Loucy (cell line): ENCODE measurements at regions not wholly inside any gene's neighbourhood (a gene's known extent, or its start where the extent isn't known, plus 50 kb on each side); places are given as distances from the start of the nearest gene placed in this dataset.

Experiments used
- H2AFZ ChIP-seq: fragments of 200-600 bp; sonication (generic); 2 replicates; pipeline ENCODE4 v1.6.0; 2016; ENCODE audit warnings: antibody characterized with exemption, mild to moderate bottlenecking, low read length, moderate library complexity
- H3F3A ChIP-seq: fragments of 200-600 bp; 2 replicates; pipeline ENCODE4 v1.6.0; 2016; ENCODE audit warnings: antibody characterized with exemption, low read depth, mild to moderate bottlenecking
- H3K27me3 ChIP-seq: fragments of 200-600 bp; sonication (generic); 2 replicates; pipeline ENCODE4 v1.6.1; 2014; ENCODE audit warnings: low read length, mild to moderate bottlenecking; ENCODE audit not compliant: insufficient read depth, poor library complexity, severe bottlenecking
- H3K36me3 ChIP-seq: fragments of 200-600 bp; sonication (generic); 2 replicates; pipeline ENCODE4 v1.6.1; 2016; ENCODE audit warnings: low read length; ENCODE audit not compliant: insufficient read depth
- H3K4me1 ChIP-seq: fragments of 200-600 bp; sonication (generic); 2 replicates; pipeline ENCODE4 v1.5.1; 2014; ENCODE audit warnings: low read length, mild to moderate bottlenecking; ENCODE audit not compliant: insufficient read depth, poor library complexity, severe bottlenecking
- H3K4me2 ChIP-seq: fragments of 200-600 bp; sonication (generic); 2 replicates; pipeline ENCODE4 v1.6.0; 2014; ENCODE audit warnings: antibody characterized with exemption, low read length, low read depth, mild to moderate bottlenecking; ENCODE audit not compliant: poor library complexity, severe bottlenecking
- H3K4me3 ChIP-seq: fragments of 200-600 bp; sonication (generic); 2 replicates; pipeline ENCODE4 v1.5.1; 2014; ENCODE audit warnings: low read length, mild to moderate bottlenecking, mixed read lengths; ENCODE audit not compliant: poor library complexity, severe bottlenecking
- H3K79me2 ChIP-seq: fragments of 200-600 bp; sonication (generic); 2 replicates; pipeline ENCODE4 v1.6.1; 2014; ENCODE audit warnings: low read length; ENCODE audit not compliant: insufficient read depth
- H3K9ac ChIP-seq: fragments of 200-600 bp; sonication (generic); 2 replicates; pipeline ENCODE4 v1.6.0; 2014; ENCODE audit warnings: mild to moderate bottlenecking, low read depth, low read length, moderate library complexity; ENCODE audit not compliant: poor library complexity, severe bottlenecking
- H3K9me2 ChIP-seq: fragments of 200-600 bp; sonication (generic); replicated peaks from 2 replicates; pipeline ENCODE4 v1.6.1; 2016; ENCODE audit warnings: low read depth, low read length, mixed read lengths
- H3K9me3 ChIP-seq: fragments of 200-600 bp; sonication (generic); 2 replicates; pipeline ENCODE4 v1.6.1; 2014; ENCODE audit warnings: mild to moderate bottlenecking, antibody characterized with exemption, low read length, low read depth; ENCODE audit not compliant: insufficient read depth
- H4K20me1 ChIP-seq: fragments of 200-600 bp; sonication (generic); 2 replicates; pipeline ENCODE4 v1.6.0; 2014; ENCODE audit warnings: antibody characterized with exemption, low read length, mild to moderate bottlenecking; ENCODE audit not compliant: insufficient read depth, poor library complexity, severe bottlenecking
- CTCF ChIP-seq: fragments of 200-600 bp; sonication (generic); conservative IDR thresholded peaks from 2 replicates; pipeline ENCODE4 v1.5.1; 2014; ENCODE audit warnings: mild to moderate bottlenecking, antibody characterized with exemption, low read length
- EZH2phosphoT487 ChIP-seq: fragments of 200-600 bp; IDR thresholded peaks from 2 replicates; pipeline ENCODE4 v1.6.1; 2018; ENCODE audit warnings: antibody characterized with exemption, mild to moderate bottlenecking, moderate library complexity, borderline replicate concordance

GRCh38 chr3:22098021-22098420, 347.0 kb upstream of the ZNF385D start:
- H3K36me3 ChIP-seq: no peaks in the 10 kb centered on the region
- no peak overlapping the region for H3K4me3 ChIP-seq
- no peaks in the 10 kb centered on the region for H3K9me2 ChIP-seq
- H3K79me2 ChIP-seq: no peaks in the 10 kb centered on the region
- no peak overlapping the region for H3K9ac ChIP-seq
- H4K20me1 ChIP-seq: no peaks in the 10 kb centered on the region
- no peak for TF ChIP-seq CTCF
- no peak for TF ChIP-seq EZH2phosphoT487
- H2AFZ ChIP-seq: no peak overlapping the region
- H3K4me1 ChIP-seq: no peaks in the 10 kb centered on the region
- H3K4me2 ChIP-seq: no peak overlapping the region
- no peaks in the 10 kb centered on the region for H3K9me3 ChIP-seq
- H3K27me3 ChIP-seq: no peaks in the 10 kb centered on the region
- no peaks in the 10 kb centered on the region for H3F3A ChIP-seq

GRCh38 chr3:22101351-22101750, 350.3 kb upstream of the ZNF385D start:
- Histone ChIP-seq H3K9me3 (no peaks in the 10 kb centered on the region), H3K4me3 (no peak overlapping the region), H3F3A (no peaks in the 10 kb centered on the region), H3K27me3 (no peaks in the 10 kb centered on the region), H3K4me2 (no peak overlapping the region), H4K20me1 (no peaks in the 10 kb centered on the region), H3K4me1 (no peaks in the 10 kb centered on the region), H3K36me3 (no peaks in the 10 kb centered on the region), H3K9me2 (no peaks in the 10 kb centered on the region), H3K79me2 (no peaks in the 10 kb centered on the region), H3K9ac (no peak overlapping the region), H2AFZ (no peak overlapping the region)
- TF ChIP-seq CTCF (no peak), EZH2phosphoT487 (no peak)

- no peaks in the 10 kb centered on the region for H3K4me1 ChIP-seq
- H3K4me3 ChIP-seq: no peak overlapping the region
- no peaks in the 10 kb centered on the region for H3K9me2 ChIP-seq
- no peak for TF ChIP-seq CTCF
- TF ChIP-seq EZH2phosphoT487: no peak
- no peaks in the 10 kb centered on the region for H3K9me3 ChIP-seq
- H3K36me3 ChIP-seq: no peaks in the 10 kb centered on the region
- no peaks in the 10 kb centered on the region for H3K79me2 ChIP-seq
- no peaks in the 10 kb centered on the region for H4K20me1 ChIP-seq
- no peak overlapping the region for H3K9ac ChIP-seq
- no peak overlapping the region for H2AFZ ChIP-seq
- no peaks in the 10 kb centered on the region for H3F3A ChIP-seq
- H3K4me2 ChIP-seq: no peak overlapping the region
- no peaks in the 10 kb centered on the region for H3K27me3 ChIP-seq
Measured at GRCh38 chr3:22101811-22102210, 350.8 kb upstream of the ZNF385D start.
